Subcutaneous abdominal adipose tissue (tissue), 5 donors: ENCODE measurements at regions not wholly inside any gene's neighbourhood (a gene's known extent, or its start where the extent isn't known, plus 50 kb on each side); places are given as distances from the start of the nearest gene placed in this dataset.
"Not testable (repeated sequence)": the region's sequence is repeated elsewhere in the genome, so short reads cannot be mapped to it uniquely, and the experiment has no call there.

ENCODE experiments used
- H3K27ac ChIP-seq: one replicate; pipeline ENCODE4 v1.7.0; 2013; ENCODE audit warnings: low read depth, mild to moderate bottlenecking, inconsistent platforms, low read length, moderate library complexity
- H3K27me3 ChIP-seq, 5 donors: one replicate each; pipeline ENCODE4 v1.7.0; 2013; ENCODE audit warnings: low read length in 5 of 5, inconsistent platforms in 1 of 5; ENCODE audit not compliant: control insufficient read depth in 5 of 5, insufficient read depth in 4 of 5
- H3K36me3 ChIP-seq, 5 donors: one replicate each; pipeline ENCODE4 v1.7.0; 2013; ENCODE audit warnings: low read length in 5 of 5; ENCODE audit not compliant: control insufficient read depth in 5 of 5, insufficient read depth in 5 of 5
- H3K4me1 ChIP-seq, 5 donors: one replicate each; pipeline ENCODE4 v1.7.0; 2013; ENCODE audit warnings: low read length in 5 of 5, mild to moderate bottlenecking in 3 of 5, moderate library complexity in 1 of 5; ENCODE audit not compliant: control insufficient read depth in 5 of 5, insufficient read depth in 5 of 5
- H3K4me3 ChIP-seq, 5 donors: one replicate each; pipeline ENCODE4 v1.7.0; 2013; ENCODE audit warnings: low read length in 5 of 5, low read depth in 1 of 5
- H3K9ac ChIP-seq, 5 donors: one replicate each; pipeline ENCODE4 v1.7.0; 2013; ENCODE audit warnings: low read length in 5 of 5, mild to moderate bottlenecking in 4 of 5, moderate library complexity in 3 of 5
- H3K9me3 ChIP-seq, 5 donors: one replicate each; pipeline ENCODE4 v1.7.0; 2013; ENCODE audit warnings: low read length in 5 of 5; ENCODE audit not compliant: control insufficient read depth in 5 of 5
- donor health status: healthy.
- donor health status: healthy.
- donor health status: healthy.
- donor health status: healthy.
- donor health status: healthy.

- Histone ChIP-seq H3K36me3 (no peaks in the 10 kb centered on the region), H3K4me3 (no peak overlapping the region), H3K27me3 (no peaks in the 10 kb centered on the region), H3K27ac (no peak overlapping the region), H3K4me1 (peaks cover 0 to 15% (median 7%) of the 10 kb centered on the region in 5 donors), H3K9me3 (peaks cover 0 to 6% (median 0%) of the 10 kb centered on the region in 5 donors), H3K9ac (no peak overlapping the region)
Observed at GRCh38 chr4:158443731-158444130, 78.0 kb upstream of the RXFP1 start.

GRCh38 chr4:158444621-158445020 is 77.1 kb upstream of the RXFP1 start:
- Histone ChIP-seq H3K9me3 (peaks cover 0 to 1% (median 0%) of the 10 kb centered on the region in 5 donors), H3K27ac (no peak overlapping the region), H3K9ac (no peak overlapping the region), H3K4me3 (no peak overlapping the region), H3K27me3 (no peaks in the 10 kb centered on the region), H3K4me1 (peaks cover 0 to 15% (median 7%) of the 10 kb centered on the region in 5 donors), H3K36me3 (no peaks in the 10 kb centered on the region)

GRCh38 chr4:158446106-158446505 is 75.6 kb upstream of the RXFP1 start:
- H3K4me1 ChIP-seq = peaks cover 0 to 15% (median 7%) of the 10 kb centered on the region in 5 donors
- no peaks in the 10 kb centered on the region for H3K9me3 ChIP-seq
- no peaks in the 10 kb centered on the region for H3K27me3 ChIP-seq
- H3K9ac ChIP-seq = no peak overlapping the region
- no peaks in the 10 kb centered on the region for H3K36me3 ChIP-seq
- no peak overlapping the region for H3K27ac ChIP-seq
- no peak overlapping the region for H3K4me3 ChIP-seq

DNA sequence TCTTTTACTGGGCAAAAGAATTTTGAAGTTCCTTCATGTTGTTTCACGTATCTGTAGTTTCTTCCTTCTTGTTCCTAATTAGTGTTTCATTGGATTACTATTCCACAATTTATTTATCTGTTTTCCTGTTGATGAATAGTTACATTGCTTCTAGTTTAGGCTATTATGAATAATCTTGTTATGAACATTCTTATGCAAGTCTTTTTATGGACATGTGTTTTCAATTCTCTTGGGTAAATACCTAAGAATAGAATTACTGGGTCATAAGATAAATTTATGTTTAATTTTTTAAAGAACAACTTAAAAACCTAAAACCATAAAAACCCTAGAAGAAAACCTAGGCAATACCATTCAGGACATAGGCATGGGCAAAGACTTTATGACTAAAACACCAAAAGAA is 70.9 kb upstream of the RXFP1 start:
- Histone ChIP-seq H3K4me3 (no peak overlapping the region), H3K27me3 (no peaks in the 10 kb centered on the region), H3K36me3 (no peaks in the 10 kb centered on the region), H3K27ac (no peak overlapping the region), H3K4me1 (peaks cover 0 to 10% (median 5%) of the 10 kb centered on the region in 5 donors), H3K9ac (no peak overlapping the region), H3K9me3 (no peaks in the 10 kb centered on the region)

GRCh38 chr4:158452116-158452515 is 69.6 kb upstream of the RXFP1 start:
- not testable (repeated sequence) for H3K9ac ChIP-seq, H3K27me3 ChIP-seq, H3K36me3 ChIP-seq, H3K27ac ChIP-seq, H3K9me3 ChIP-seq, H3K4me1 ChIP-seq, H3K4me3 ChIP-seq

DNA sequence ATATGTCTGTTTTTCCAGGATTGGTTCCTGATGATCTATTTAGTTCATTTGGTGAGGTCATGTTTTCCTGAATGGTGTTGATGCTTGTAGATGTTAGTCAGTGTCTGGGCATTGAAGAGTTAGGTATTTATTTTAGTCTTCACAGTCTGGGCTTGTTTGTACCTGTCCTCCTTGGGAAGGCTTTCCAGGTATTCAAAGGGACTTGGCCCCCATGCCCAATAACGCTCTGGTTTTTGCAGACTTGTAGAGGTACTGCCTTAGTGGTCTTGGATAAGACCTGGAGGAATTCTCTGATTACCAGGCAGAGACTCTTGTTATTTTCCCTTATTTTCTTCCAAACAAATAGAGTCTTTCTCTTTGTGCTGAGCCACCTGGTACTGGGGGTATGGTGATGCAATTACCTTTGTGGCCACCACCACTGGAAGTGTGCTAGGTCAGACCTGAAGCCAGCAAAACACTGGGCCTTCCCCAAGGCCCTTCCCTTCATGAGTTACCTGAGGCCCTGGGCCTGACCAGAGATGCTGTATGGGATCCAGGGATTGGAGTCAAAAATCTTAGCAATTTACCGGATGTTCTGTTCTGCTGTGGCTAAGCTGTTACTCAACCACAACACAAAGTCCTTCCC is 63.3 kb upstream of the RXFP1 start:
- Histone ChIP-seq H3K27me3 (no peaks in the 10 kb centered on the region), H3K4me1 (no peaks in the 10 kb centered on the region), H3K9ac (no peak overlapping the region), H3K27ac (no peak overlapping the region), H3K36me3 (no peaks in the 10 kb centered on the region), H3K9me3 (no peaks in the 10 kb centered on the region), H3K4me3 (no peak overlapping the region)

GRCh38 chr4:158459085-158459820 is 62.4 kb upstream of the RXFP1 start:
- Histone ChIP-seq H3K9ac (no peak overlapping the region), H3K4me1 (no peaks in the 10 kb centered on the region), H3K27ac (no peak overlapping the region), H3K9me3 (no peaks in the 10 kb centered on the region), H3K36me3 (no peaks in the 10 kb centered on the region), H3K4me3 (no peak overlapping the region), H3K27me3 (no peaks in the 10 kb centered on the region)

GRCh38 chr4:158461336-158461735 is 60.3 kb upstream of the RXFP1 start:
- no peaks in the 10 kb centered on the region for H3K9me3 ChIP-seq
- no peaks in the 10 kb centered on the region for H3K36me3 ChIP-seq
- H3K27ac ChIP-seq = no peak overlapping the region
- H3K4me1 ChIP-seq = no peaks in the 10 kb centered on the region
- no peak overlapping the region for H3K9ac ChIP-seq
- no peaks in the 10 kb centered on the region for H3K27me3 ChIP-seq
- H3K4me3 ChIP-seq = no peak overlapping the region

DNA sequence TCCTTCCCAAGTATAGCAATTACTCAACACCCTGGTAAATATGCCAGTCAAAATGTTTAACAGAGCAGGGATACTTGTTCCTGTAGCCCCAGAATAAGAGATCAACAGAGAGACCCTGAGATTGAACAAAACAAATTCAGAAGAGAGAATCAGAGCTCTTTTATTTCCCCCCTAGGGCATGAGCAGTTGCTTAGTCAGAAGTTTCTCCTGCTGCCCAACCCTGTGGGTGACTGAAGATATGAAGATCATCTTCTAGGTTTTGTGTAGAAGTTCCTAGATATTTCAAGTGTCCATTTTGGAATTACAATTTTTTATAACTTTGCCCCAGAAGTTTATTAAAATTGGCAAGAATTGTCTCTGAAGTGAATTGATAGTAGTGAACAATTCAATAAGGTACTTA is 59.1 kb upstream of the RXFP1 start:
- H3K27me3 ChIP-seq = no peaks in the 10 kb centered on the region
- H3K9ac ChIP-seq = no peak overlapping the region
- H3K27ac ChIP-seq = no peak overlapping the region
- no peak overlapping the region for H3K4me3 ChIP-seq
- H3K36me3 ChIP-seq = no peaks in the 10 kb centered on the region
- no peaks in the 10 kb centered on the region for H3K9me3 ChIP-seq
- H3K4me1 ChIP-seq = no peaks in the 10 kb centered on the region
